Upper lobe of left lung (tissue), 4 donors: ENCODE measurements at regions not wholly inside any gene's neighbourhood (a gene's known extent, or its start where the extent isn't known, plus 50 kb on each side); places are given as distances from the start of the nearest gene placed in this dataset.

Experiments used
- CTCF ChIP-seq, 6 experiments: fragments of 450-650 bp in 4 of 6; fragments of 200-600 bp in 2 of 6; sonication (generic) in 2 of 6; IDR thresholded peaks; one replicate each; pipeline ENCODE4 v1.5.1; 2016 to 2019; ENCODE audit warnings: antibody characterized with exemption in 6 of 6
- EP300 ChIP-seq, 4 donors: sonication (generic); formaldehyde crosslinking; IDR thresholded peaks; one replicate each; pipeline ENCODE4 v1.5.1; 2017; ENCODE audit warnings: antibody characterized with exemption in 4 of 4, control low read depth in 2 of 4
- POLR2A ChIP-seq, 4 donors: fragments of 450-650 bp; IDR thresholded peaks; one replicate each; pipeline ENCODE4 v1.5.1; 2016 to 2017; ENCODE audit warnings: antibody characterized with exemption in 4 of 4, mild to moderate bottlenecking in 2 of 4
- POLR2AphosphoS5 ChIP-seq, 2 donors: sonication (generic); formaldehyde crosslinking; IDR thresholded peaks; one replicate each; pipeline ENCODE4 v1.5.1; 2017; ENCODE audit warnings: antibody characterized with exemption in 2 of 2

- TF ChIP-seq CTCF (IDR thresholded peaks at IDR 0.05) (no peak), POLR2A (IDR thresholded peaks at IDR 0.05) (no peak), POLR2AphosphoS5 (IDR thresholded peaks at IDR 0.05) (no peak), EP300 (IDR thresholded peaks at IDR 0.05) (no peak)
These were observed 57.5 kb upstream of the TNIP3 start for GRCh38 chr4:121221608-121222007.
